ENCODE measurements at regions not wholly inside any gene's neighbourhood (a gene's known extent, or its start where the extent isn't known, plus 50 kb on each side); places are given as distances from the start of the nearest gene placed in this dataset.

DNA sequence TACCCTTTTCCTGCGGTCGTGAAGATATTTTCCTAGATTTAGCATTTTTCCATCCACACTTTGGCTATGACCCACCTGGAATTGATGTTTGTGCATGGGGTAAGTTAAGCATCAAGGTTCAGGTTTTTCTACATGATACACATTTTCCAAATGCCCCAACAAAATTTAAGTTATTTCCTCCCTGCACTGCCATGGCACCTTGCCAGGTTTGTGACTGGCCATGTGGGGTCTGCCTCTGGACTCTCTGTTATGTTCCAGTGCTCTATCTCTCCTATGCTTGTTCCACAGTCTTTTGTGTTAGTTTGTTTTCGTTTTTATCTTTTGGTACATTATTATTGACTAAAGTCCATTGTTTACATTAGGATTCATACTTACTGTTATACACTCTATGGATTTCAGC, 934.3 kb downstream of the TBC1D22A start:
- no peaks in the 10 kb centered on the region for H3K27me3 Mint-ChIP-seq
- no peak overlapping the region for H3K27ac Mint-ChIP-seq
- H3K36me3 Mint-ChIP-seq: no peaks in the 10 kb centered on the region
- DNase-seq (ENCODE audit: low spot score in 2 of 2) (no peak), ATAC-seq (ENCODE audit: low read depth) (no peak)
- no peak overlapping the region for H3K4me3 Mint-ChIP-seq
- no peaks in the 10 kb centered on the region for H3K9me3 Mint-ChIP-seq
- peaks cover 2% of the 10 kb centered on the region for H3K4me1 Mint-ChIP-seq

DNA sequence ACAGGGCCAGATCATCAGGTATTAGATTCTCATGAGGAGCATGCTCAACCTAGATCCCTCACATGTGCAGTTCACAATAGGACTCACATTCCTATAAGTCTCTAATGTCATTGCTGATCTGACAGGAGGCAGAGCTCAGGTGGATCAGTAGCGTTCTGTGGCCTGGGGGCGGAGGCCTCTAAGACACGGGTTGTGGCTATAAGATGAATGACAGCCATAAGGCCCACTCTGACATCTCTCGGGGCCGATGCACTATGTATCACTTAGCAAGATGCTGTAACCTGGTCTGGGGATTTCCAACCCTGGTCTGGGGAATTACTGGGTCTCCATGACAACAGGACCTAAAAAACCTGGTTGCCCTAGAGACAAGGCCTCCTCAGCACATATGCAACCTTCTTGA, 932.7 kb downstream of the TBC1D22A start:
- ATAC-seq (ENCODE audit: low read depth) (peak; percentile 37), DNase-seq (ENCODE audit: low spot score in 2 of 2) (no peak)
- Mint-ChIP-seq H3K27me3 (no peaks in the 10 kb centered on the region), H3K4me1 (peaks cover 2% of the 10 kb centered on the region), H3K27ac (no peak overlapping the region), H3K36me3 (no peaks in the 10 kb centered on the region), H3K9me3 (no peaks in the 10 kb centered on the region), H3K4me3 (no peak overlapping the region)

DNA sequence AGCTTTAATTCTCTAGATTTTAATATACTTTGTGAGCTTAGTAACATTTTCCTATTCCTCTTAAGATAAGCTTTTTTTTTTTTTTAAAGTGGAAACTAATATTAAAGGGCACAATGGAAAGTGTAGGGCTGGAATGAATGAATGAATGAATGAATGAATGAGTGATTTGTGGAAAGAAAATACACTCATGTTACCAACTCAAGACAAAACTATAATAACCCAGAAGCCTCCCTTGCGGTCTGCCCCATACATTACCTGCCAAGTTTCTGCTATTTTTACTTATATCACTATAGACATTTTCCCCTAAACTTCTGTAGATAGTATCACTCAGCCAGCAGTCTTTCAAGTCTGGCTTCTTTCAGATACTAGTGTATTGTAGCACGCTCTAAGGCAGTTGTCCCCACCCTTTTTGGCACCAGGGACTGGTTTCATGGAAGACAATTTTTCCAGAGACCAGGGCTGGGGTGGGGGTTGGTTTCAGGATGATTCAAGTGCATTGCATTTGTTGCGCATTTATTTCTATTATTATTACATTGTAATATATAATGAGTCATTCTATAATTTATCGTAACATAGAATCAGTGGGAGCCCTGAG, 932.2 kb downstream of the TBC1D22A start:
- Mint-ChIP-seq H3K4me1 (peaks cover 2% of the 10 kb centered on the region), H3K9me3 (no peaks in the 10 kb centered on the region), H3K27me3 (no peaks in the 10 kb centered on the region), H3K36me3 (no peaks in the 10 kb centered on the region), H3K4me3 (no peak overlapping the region), H3K27ac (no peak overlapping the region)
- no peak for DNase-seq (ENCODE audit: low spot score in 2 of 2)
- no peak for ATAC-seq (ENCODE audit: low read depth)

DNA sequence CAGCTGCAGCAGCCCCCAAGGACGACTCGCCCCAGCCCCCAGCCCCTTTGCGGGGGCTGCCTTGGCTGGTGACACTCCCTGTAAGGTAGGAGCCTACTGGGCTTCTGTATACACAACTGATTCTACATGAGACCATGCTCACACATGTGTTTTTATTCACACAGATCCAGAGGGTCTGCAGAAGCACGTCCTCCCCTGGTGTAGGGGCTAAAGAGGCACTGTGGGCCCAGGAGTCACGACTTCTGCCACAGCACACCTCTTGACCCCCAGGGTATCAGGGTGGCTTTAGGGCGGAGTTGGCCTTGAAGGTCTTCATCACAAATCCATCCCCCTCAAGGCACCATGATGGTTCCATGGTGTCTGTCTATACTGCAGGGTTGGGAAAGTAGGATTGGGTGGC, 931.2 kb downstream of the TBC1D22A start:
- H3K4me3 Mint-ChIP-seq: no peak overlapping the region
- H3K27me3 Mint-ChIP-seq: no peaks in the 10 kb centered on the region
- peaks cover 2% of the 10 kb centered on the region for H3K4me1 Mint-ChIP-seq
- ATAC-seq (ENCODE audit: low read depth): no peak
- H3K27ac Mint-ChIP-seq: no peak overlapping the region
- H3K9me3 Mint-ChIP-seq: no peaks in the 10 kb centered on the region
- H3K36me3 Mint-ChIP-seq: no peaks in the 10 kb centered on the region
- no peak for DNase-seq (ENCODE audit: low spot score in 2 of 2)

DNA sequence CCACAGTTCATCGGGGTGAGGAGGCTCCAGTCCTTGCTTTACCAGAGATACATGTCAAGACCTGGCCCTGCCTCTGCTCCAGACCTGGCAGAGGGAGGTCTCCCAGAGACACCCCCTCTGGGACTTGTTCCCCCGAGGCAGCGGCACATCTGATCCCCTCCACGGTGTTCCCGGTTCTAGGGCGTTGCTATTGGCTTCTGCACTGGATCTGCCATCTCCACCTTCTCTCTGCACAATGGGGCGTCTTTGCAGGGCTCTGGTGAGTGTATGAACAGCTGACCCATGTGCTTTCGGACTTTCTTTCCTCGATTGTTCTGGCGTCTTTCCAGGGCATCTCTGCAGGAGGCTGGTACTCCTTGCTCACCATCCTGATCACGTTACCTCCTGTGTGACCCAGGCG, 930.4 kb downstream of the TBC1D22A start:
- no peak overlapping the region for H3K27ac Mint-ChIP-seq
- no peaks in the 10 kb centered on the region for H3K9me3 Mint-ChIP-seq
- H3K4me1 Mint-ChIP-seq: peaks cover 2% of the 10 kb centered on the region
- no peak for ATAC-seq (ENCODE audit: low read depth)
- no peak for DNase-seq (ENCODE audit: low spot score in 2 of 2)
- peaks cover 2% of the 10 kb centered on the region for H3K27me3 Mint-ChIP-seq
- H3K4me3 Mint-ChIP-seq: no peak overlapping the region
- H3K36me3 Mint-ChIP-seq: no peaks in the 10 kb centered on the region

DNA sequence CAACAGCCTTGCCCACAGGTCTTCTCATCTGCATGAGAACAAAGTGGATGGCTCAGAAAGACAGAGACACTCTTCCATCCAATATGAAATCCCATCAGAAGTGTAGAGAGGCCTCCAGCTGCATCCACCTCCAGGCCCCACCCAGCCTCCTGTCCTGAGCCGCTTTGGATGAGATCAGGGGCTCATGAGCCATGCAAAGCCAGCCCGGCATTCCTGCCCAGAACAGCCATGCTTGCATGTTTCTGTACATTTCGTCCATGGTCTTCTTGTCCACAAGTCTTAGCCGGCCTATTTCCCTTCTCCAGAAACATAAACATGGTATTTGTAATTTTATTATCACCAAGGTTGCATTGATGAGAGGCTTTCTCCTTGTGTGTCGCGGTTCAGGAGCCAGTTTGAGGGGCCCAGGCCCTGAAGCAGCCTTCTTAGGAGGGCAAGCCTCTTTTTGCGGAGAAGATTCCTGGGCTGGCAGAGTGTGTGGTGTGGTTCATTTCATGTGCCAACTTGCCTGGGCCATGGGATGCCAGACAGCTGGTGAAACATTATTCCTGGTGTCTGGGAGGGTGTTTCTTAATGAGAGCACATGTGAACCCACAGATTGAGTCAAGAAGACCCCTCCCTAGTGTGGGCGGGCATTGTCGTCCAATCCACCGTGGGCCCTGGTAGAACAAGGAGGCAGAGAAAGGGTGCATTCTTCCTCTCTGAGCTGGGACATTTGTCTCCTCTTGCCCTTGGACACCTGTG, 928.9 kb downstream of the TBC1D22A start:
- Mint-ChIP-seq H3K27ac (no peak overlapping the region), H3K27me3 (peaks cover 2% of the 10 kb centered on the region), H3K4me3 (no peak overlapping the region), H3K36me3 (no peaks in the 10 kb centered on the region), H3K9me3 (no peaks in the 10 kb centered on the region), H3K4me1 (peaks cover 2% of the 10 kb centered on the region)
- ATAC-seq (ENCODE audit: low read depth) (no peak), DNase-seq (ENCODE audit: low spot score in 2 of 2) (no peak)

DNA sequence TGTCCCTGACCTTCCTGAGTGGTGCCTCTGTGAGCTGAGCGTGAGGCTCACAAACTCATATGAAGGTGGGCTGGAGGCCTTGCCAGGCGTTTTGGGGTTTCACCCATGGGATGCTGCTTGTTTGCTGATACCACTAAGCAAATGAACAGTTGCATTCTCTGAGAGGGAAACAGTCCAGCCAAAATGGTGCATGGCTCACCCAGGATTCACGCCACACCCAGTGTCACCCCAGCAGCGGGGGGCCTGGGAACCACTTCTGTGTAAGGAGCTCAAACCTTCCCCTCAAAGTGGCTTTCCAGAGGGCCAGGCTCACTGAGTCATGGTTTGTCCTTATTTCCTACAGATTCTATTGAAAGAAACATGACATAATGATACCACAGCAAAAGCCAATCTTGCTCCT, 928.1 kb downstream of the TBC1D22A start:
- H3K9me3 Mint-ChIP-seq: no peaks in the 10 kb centered on the region
- no peak overlapping the region for H3K4me3 Mint-ChIP-seq
- ATAC-seq (ENCODE audit: low read depth) (no peak), DNase-seq (ENCODE audit: low spot score in 2 of 2) (no peak)
- peaks cover 2% of the 10 kb centered on the region for H3K27me3 Mint-ChIP-seq
- peaks cover 1% of the 10 kb centered on the region for H3K4me1 Mint-ChIP-seq
- H3K36me3 Mint-ChIP-seq: no peaks in the 10 kb centered on the region
- H3K27ac Mint-ChIP-seq: no peak overlapping the region

DNA sequence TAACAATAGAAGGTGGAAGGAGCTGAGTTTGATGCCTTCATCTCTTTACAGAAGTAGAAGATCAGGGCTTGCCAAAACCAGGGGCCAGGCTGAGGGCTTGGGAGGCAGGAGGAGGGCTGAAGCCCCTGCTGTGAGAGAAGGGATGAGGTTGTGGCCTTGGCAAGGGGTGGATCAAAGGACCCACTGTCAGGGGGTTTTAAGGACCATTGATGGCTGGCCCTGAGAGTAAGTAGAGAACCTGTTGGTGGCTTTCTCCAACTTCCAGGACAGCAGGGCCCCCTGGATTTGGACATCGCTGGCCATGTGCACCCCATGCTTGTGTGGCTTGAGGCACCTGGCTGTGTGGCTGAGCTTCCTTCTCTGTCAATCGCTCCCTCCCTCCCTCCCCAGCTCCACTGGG, 927.7 kb downstream of the TBC1D22A start:
- no peaks in the 10 kb centered on the region for H3K36me3 Mint-ChIP-seq
- H3K4me1 Mint-ChIP-seq: no peaks in the 10 kb centered on the region
- no peak overlapping the region for H3K27ac Mint-ChIP-seq
- no peaks in the 10 kb centered on the region for H3K9me3 Mint-ChIP-seq
- H3K4me3 Mint-ChIP-seq: no peak overlapping the region
- ATAC-seq (ENCODE audit: low read depth) (no peak), DNase-seq (ENCODE audit: low spot score in 2 of 2) (no peak)
- peaks cover 2% of the 10 kb centered on the region for H3K27me3 Mint-ChIP-seq

DNA sequence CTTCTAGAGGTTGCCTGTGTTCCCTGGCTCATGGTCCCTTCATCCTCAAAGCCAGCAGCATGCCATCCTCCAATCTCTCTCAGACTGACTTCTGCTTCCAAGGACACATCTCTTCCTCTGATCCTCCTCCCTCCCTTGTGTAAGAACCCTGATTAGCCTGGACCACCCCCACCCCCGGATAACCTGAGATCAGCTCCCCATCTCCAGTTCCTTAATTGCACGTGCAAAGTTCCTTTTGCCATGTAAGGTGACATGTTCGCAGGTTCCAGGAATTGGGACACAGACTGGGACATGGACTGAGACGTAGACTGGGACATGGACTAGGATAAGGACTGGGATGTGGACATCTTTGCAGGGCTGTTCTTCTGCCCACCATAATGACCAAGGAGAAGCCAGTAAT, 925.3 kb downstream of the TBC1D22A start:
- Mint-ChIP-seq H3K27me3 (peaks cover 4% of the 10 kb centered on the region), H3K4me3 (no peak overlapping the region), H3K9me3 (peaks cover 12% of the 10 kb centered on the region), H3K27ac (no peak overlapping the region), H3K36me3 (no peaks in the 10 kb centered on the region), H3K4me1 (no peaks in the 10 kb centered on the region)
- DNase-seq (ENCODE audit: low spot score in 2 of 2): no peak
- no peak for ATAC-seq (ENCODE audit: low read depth)

DNA sequence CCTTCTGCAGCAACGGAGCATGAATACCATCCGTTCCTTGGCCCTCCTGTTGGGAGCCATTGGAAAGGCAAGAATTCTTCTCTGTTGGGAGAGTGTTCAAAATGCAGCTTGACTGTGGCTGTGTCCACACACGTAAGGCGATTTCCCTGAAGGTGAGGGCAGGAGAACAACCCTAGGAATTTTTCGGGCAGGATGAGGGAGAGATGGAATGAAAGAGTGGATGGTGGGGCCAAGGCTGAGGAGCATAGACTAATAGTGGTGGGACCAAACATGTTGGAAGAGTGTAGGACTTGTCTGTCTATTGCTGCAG, 924.9 kb downstream of the TBC1D22A start:
- Mint-ChIP-seq H3K4me3 (no peak overlapping the region), H3K9me3 (peaks cover 12% of the 10 kb centered on the region), H3K27ac (no peak overlapping the region), H3K36me3 (no peaks in the 10 kb centered on the region), H3K4me1 (no peaks in the 10 kb centered on the region), H3K27me3 (peaks cover 4% of the 10 kb centered on the region)
- ATAC-seq (ENCODE audit: low read depth) (no peak), DNase-seq (ENCODE audit: low spot score in 2 of 2) (no peak)

DNA sequence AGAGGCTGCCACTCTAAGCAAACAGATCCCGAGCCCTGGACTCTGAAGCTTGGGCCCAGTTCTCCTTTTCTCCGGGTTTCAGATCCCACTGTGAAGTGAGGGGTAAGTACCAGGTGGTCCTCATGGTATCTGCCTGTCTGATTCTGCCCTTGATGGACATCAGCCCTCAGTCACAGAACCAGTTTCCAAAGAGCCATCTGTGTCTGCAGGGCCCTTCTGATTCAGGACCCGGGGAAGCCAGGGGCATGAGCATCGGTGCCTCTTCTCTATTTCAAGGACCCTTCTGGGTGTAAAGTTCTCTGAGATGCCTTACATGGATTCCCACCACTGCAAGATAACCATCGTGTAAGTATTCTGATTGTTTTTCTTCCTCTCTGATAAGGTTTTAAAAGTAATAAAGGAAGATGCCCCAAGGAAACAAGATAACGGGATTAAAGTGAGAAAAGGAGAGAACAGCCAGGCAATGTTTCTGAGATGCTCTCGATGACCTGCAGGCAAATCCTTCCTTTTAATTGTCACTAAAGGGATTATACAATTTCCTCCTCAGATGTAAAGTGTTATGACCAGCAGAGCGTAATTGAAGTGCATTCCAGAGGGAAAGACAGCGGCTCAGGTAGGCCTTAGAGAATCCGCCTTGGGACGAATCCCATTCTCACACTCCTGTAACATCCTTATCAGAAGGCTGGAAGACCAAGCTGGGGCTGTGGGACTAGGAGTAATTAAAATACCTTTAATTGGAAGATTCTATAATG, 924.3 kb downstream of the TBC1D22A start:
- ATAC-seq (ENCODE audit: low read depth): no peak
- Mint-ChIP-seq H3K4me1 (no peaks in the 10 kb centered on the region), H3K27ac (no peak overlapping the region), H3K9me3 (peaks cover 12% of the 10 kb centered on the region), H3K4me3 (no peak overlapping the region), H3K27me3 (peaks cover 4% of the 10 kb centered on the region), H3K36me3 (no peaks in the 10 kb centered on the region)
- no peak for DNase-seq (ENCODE audit: low spot score in 2 of 2)

DNA sequence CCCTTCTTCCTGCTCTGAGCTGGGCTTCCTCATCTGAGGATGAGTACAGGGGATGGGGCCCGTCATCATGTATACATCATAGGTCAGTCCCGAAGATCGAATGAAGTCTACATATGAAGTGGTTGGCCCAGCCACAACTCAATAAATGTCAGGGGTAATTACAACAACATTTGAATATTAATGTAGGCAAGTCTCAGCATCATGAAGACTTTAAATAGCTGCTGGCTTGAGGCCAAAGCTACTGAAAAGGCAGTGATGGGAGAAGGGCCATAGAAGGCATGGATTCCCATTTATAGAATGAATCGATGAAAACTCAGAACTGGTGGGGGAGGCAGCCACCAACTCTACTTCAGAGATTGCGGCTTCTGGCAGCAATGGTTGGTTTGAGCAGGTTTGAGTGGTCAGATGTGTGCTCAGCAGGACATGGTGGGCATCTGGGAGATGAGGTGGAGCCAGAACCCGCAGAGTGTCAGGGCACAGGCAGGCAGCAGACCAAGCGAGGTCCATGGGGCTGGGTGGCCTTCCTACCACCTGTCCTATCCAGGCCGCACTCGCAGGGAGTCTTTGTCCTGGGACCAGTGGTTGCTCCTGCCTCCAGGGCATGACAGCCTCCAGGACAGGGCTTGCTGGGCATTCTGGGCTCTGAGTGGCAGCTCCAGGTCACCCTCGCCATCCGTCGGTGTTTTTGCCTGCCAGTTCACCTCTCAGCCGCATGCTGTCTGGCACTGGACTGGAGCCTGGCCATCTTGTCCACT, 919.1 kb downstream of the TBC1D22A start:
- DNase-seq (ENCODE audit: low spot score in 2 of 2) (no peak), ATAC-seq (ENCODE audit: low read depth) (no peak)
- H3K27ac Mint-ChIP-seq: no peak overlapping the region
- peaks cover 4% of the 10 kb centered on the region for H3K27me3 Mint-ChIP-seq
- peaks cover 1% of the 10 kb centered on the region for H3K36me3 Mint-ChIP-seq
- H3K4me1 Mint-ChIP-seq: peaks cover 2% of the 10 kb centered on the region
- H3K4me3 Mint-ChIP-seq: no peak overlapping the region
- H3K9me3 Mint-ChIP-seq: peaks cover 13% of the 10 kb centered on the region

DNA sequence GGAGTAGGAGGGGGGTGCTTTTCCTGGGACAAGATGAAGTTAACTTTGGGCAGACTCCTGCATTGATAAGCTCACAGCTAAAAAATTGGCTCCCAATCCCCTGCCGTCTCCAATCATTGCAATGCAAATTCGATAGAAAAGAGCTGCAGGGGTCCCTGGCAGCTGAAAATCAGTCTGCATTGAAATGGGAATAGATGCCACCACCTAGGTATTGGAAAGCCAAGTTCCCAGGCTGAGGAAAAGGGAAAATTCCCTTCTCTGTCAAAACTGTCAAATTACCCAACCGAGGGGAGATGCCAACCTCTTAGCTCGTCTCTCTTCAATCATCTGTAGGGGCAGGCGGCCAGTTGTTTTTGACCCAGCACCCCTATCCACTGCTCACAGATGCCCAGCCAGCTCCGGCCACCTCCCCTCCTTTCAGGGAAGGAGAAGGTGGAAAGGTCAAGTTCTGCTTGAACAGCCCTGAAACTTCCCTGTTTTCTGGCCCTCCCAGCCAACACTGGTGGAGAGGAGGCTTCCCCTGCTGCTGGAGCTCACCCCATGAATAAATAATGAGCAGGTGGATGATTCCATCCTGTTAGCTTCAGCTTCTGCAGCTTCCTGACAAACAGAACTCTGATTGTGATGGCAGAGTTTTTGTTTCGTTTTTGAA, 916.3 kb downstream of the TBC1D22A start:
- Mint-ChIP-seq H3K27me3 (peaks cover 2% of the 10 kb centered on the region), H3K4me1 (peaks cover 2% of the 10 kb centered on the region), H3K36me3 (peaks cover 1% of the 10 kb centered on the region), H3K9me3 (peaks cover 8% of the 10 kb centered on the region), H3K4me3 (no peak overlapping the region), H3K27ac (no peak overlapping the region)
- ATAC-seq (ENCODE audit: low read depth) (no peak), DNase-seq (ENCODE audit: low spot score in 2 of 2) (no peak)

DNA sequence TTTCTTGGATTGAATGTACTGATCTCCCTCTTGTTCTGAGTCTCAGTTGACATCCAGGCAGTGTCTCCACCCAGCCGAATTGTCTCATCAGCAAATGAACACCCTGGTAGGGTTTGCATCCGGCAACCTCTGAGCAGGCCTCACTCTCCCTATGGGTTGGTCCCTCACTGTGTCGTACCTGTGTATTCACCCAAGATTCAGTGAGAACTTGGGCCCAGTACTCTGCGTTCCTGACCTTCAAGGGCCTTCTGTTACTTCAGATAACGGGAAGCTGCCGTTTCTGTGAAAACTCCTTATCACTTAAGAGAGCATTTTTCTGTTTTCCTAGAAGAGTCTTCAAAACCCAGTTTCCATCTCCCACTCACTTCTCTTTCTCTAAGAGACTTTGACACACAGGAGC, 915.6 kb downstream of the TBC1D22A start:
- DNase-seq (ENCODE audit: low spot score in 2 of 2) (no peak), ATAC-seq (ENCODE audit: low read depth) (no peak)
- Mint-ChIP-seq H3K4me1 (peaks cover 2% of the 10 kb centered on the region), H3K27me3 (peaks cover 2% of the 10 kb centered on the region), H3K36me3 (peaks cover 1% of the 10 kb centered on the region), H3K4me3 (no peak overlapping the region), H3K27ac (no peak overlapping the region), H3K9me3 (peaks cover 3% of the 10 kb centered on the region)
